ENCODE measurements at regions not wholly inside any gene's neighbourhood (a gene's known extent, or its start where the extent isn't known, plus 50 kb on each side); places are given as distances from the start of the nearest gene placed in this dataset.
"Not testable (repeated sequence)": the region's sequence is repeated elsewhere in the genome, so short reads cannot be mapped to it uniquely, and the experiment has no call there.

DNA sequence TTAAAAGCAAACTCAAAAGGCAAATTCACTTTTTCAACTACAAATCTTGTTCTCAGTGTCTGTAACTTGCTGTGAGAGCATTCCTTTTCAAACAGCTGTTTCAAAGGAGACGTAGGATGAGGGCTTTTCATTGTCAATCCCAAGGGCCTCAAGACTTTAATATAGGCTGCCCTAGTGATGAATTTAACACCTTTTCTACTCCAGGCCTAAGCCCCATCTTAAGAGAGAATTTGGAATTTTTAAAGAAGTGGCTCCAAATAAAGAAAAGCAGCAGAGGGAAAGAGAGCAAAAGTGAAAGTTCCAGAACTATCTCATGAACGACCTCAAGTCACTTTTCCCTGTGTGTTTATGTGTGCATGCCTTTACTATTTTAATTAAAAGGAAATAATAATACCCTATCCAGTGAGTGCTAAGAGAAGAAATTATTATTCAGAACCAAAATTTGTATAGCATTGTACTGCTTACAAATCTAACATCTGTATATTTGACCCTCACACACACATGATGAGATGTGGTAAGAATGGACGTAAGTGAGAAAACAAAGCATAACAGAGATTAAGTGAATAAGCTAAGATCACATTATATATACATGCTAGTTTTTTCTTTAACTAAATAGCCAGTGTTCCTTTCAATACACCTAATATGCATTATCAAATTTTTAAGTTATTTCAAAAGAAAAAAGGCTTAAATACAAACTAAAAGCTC, 196.4 kb downstream of the VGLL3 start:
- peak; percentile 64 for DNase-seq (ENCODE audit: low read depth)

DNA sequence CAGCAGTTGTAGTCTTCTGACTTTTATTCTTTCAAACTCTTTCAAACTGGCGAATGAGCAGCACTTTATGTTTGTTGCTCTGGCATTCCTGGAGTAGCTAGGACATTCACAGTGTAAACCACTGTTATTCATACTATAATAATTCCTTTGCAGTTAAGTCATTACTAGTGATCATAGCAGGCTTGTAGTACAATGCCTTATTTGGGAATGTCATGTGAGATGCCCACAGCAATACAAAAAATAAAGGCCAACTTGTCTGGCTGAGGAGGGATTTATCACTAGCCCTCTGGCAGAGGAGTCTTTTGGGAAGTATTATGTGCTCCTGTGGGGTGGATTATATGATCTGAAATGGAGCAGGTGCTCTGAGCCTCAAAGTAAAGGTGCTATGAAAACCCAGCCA, 197.2 kb downstream of the VGLL3 start:
- peak; percentile 93 for DNase-seq (ENCODE audit: low read depth)

DNA sequence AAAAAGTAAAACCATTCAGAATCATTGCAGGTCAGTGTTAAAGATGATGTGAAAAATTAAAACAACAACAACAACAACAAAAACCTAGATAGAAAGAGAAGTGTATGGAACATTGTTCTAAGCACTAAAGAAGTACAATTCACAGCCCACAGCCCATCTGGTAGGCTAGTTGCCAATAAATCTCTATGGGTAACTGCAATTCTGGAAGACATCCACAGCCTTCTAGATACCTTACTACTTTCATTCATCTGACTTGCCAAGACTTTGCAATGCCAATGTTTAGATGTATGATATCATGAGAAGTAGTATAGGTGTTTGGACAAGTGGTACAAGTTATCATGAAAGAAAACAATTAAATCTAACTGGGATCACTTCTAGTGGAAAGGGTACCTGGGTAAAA, 198.6 kb downstream of the VGLL3 start:
- DNase-seq (ENCODE audit: low read depth) = peak; percentile 38

DNA sequence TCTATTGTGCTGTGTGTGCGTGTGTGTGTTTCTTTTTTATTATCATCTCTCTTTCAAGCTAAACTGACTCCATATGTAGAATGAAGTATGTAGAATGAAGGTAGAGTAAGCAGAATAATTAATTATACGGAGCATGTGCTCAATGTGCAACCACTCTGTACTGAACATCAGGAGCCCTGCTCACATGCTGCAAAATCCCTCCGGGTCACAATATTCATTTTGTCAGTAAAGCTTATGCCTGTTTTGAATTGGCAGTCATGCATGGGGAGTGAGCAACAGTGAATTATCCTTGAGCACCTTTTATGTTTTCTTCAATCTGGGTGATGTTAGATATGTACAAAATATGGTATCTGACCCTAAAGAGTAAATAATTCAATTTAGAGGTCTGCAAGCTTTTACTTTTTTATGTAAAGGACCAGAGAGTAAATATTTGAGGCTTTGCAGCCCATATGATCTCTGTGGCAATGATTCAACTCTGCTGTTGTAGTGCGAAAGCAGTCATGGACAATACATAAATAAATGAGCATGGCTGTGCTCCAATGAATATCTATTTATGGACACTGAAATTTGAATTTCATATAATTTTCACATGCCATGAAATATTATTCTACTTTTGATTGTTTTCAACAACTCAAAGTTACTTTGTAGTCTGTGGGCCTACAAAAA, 199.9 kb downstream of the VGLL3 start:
- DNase-seq (ENCODE audit: low read depth) = no peak

DNA sequence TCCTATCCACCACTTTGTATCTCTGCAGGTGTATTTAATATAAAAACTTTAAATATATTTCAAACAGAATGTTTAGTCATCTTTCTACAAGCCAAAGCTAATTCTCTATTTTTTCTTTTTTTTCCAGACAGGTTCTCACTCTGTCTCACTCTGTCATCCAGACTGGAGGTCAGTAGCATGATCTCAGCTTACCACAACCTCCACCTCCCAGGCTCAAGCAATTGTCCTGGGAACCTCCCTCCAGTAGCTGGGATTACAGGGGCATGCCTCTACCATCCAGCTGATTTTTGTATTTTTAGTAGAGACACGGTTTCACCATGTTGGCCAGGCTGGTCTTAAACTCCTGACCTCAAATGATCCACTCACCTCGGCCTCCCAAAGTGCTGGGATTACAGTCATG, 202.6 kb downstream of the VGLL3 start:
- peak; percentile 60 for DNase-seq (ENCODE audit: low read depth)

DNA sequence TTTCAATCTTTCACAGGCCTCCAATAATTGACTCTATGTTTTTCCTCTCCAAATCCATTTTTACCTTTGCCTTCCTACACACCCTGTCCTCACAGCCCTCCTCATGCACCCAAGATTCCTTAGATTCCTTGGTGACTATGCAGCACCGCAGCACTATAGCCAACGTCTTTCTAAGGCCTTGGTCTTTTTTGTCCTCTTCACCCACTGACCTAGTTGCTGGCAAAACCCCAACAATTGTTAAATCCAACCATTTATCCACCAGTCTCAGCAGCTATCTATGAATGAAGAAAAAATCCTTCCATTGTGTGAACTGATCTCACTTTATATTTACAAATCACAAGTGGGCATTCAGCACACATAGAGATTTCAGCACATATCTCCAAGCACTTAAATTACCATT, 203.9 kb downstream of the VGLL3 start:
- DNase-seq (ENCODE audit: low read depth) = peak; percentile 40

DNA sequence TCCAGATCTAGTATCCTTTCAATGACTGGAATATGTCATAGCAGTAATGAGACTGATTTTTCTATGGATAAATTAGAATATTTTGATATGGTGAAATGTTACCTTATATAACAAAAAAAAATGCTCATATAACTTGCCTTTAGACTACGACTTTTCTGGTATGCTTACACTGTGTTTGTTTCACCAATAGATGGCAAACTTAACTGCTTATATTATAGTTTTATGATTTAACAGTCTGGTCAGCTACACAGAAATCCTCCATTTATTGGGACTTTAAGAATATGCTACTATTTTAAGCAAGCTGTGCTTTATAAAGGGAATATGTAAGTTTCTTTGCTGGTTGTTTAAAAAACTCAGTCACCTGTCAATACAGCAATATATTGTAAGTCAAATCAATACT, 205.6 kb downstream of the VGLL3 start:
- peak; percentile 53 for DNase-seq (ENCODE audit: low read depth)

DNA sequence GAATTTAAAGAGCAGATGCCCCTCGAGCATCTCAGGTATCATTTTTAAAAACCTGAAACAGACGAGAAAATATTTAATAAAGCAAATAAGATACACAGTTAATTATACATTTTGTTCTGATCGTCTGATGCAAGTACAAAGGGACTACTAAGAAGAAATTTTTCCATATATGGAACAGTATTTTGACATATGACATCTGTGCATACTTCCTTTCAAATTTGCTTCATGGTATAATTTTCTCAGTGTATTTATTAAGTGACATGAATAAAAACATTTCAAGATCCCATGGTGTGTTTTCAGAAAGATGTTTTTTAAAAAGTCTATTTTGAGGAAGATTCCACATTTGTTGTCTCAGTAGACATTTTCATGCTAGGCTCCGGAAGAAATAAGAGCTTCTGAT, 208.1 kb downstream of the VGLL3 start:
- no peak for DNase-seq (ENCODE audit: low read depth)

DNA sequence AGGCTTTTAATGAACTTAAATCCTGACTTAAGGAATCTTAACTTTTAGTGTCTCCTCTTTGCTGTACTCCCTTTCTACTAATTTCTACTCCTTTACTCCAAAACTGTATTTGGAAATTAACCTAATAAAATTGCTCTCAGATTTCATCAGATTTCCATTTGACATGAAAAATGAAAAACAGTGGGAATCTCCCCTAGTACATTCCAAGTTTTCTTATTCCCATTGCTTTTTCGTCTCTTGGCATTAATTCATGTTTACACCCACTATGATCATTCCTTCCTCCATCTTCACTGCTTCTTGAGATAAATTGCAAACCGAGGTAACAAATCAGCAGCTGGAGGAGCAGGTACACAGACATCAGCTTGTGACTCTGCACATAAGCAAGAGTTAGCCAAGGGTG, 208.7 kb downstream of the VGLL3 start:
- no peak for DNase-seq (ENCODE audit: low read depth)

DNA sequence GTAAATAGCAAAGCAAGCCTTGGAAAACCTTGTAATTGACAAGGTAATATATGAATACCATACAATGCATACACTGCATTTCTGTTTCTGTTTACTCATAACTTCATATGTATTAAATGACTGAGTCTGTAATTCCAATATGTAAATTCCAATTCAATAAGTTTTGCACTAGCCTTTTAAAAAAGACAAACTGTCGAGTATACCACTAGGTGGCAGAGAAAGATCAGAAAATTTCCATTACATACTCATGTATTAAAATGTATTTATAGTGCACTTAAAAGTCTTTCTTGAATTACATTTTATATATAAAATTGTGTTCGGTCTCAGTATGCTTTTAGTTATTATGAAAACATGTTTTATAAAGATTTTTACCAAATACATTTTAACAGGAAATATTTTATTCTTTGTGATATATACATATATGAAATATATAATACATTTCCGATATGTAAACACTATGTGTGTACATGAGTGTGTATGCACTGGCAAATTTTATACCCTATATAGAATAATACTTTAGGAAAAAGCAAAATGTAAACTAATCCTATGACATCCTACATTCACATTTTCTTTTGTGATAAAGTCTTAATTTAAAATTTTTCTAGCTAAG, 216.8 kb downstream of the VGLL3 start:
- DNase-seq (ENCODE audit: low read depth) = peak; percentile 46

DNA sequence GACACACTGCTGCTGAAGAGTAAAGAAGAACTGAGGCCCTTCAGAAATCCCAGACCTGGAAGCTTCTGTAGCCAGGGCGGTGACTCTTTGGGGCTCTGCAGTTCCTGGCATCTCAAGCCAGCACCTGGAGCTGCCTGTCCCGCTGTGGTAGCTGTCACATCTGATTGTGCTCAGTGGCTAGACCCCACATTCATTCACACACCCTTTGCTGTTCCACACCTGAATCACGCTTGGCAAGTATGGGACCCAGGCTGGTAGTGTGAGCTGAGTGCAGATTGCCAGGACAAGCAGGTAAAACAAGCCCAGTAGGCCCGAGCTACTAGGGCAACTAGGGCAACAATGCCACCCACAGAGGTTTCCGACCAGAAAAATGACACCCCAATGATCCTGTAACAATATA, 218.2 kb downstream of the VGLL3 start:
- no peak for DNase-seq (ENCODE audit: low read depth)

DNA sequence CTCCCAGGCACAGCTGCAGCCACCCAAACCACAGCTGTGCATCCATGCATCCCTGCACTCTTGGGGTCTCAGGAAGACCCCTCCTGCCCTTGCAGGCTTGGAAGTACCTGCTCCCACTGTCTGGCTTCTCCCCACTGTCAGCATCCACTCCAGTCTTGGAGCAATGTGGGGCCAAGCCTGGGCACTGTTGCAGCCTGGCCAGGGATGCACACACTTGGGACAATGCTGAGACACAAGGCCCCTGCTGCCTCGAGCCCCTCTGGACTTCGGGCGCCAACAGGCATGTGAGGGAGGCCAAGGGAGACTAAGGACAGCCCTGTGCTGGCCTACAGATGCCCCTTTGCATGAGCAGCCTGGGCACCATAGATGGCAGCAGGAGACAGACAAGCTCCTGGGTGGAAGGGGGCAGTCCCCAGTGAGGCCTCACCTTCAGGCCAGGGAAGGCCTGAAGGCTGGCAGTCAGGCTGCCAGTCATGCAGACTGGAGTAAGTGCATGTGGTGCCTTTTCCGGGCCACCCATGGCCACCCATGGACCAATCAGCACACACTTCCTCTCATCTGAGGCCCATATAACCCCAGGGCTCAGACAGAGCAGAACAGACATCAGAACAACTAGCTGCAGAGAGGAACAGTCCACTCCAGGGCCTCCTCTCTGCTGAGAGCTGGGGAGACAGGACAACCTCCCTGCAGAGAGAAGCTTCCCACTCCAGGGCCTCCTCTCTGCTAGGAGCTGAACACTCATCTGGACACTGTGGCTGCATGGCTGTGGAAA, 219.0 kb downstream of the VGLL3 start:
- no peak for DNase-seq (ENCODE audit: low read depth)

DNA sequence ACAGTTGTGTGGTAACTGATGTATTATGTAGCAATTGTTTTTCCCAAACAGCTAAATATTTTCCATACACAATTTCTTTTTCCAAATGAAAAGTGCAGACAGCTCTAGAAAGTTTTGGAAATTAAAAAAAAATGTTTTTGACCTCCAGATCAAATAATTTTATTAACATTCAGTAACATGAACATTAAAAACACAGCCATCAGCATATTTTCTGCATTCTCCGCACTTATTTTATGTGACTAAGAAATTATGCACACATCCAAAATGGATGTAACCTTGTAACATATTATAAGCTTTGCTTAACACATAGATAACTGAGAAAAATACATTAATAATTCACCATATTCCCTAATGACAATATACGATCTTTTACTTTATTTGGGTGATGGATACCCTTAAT, 224.6 kb downstream of the VGLL3 start:
- DNase-seq (ENCODE audit: low read depth) = no peak

DNA sequence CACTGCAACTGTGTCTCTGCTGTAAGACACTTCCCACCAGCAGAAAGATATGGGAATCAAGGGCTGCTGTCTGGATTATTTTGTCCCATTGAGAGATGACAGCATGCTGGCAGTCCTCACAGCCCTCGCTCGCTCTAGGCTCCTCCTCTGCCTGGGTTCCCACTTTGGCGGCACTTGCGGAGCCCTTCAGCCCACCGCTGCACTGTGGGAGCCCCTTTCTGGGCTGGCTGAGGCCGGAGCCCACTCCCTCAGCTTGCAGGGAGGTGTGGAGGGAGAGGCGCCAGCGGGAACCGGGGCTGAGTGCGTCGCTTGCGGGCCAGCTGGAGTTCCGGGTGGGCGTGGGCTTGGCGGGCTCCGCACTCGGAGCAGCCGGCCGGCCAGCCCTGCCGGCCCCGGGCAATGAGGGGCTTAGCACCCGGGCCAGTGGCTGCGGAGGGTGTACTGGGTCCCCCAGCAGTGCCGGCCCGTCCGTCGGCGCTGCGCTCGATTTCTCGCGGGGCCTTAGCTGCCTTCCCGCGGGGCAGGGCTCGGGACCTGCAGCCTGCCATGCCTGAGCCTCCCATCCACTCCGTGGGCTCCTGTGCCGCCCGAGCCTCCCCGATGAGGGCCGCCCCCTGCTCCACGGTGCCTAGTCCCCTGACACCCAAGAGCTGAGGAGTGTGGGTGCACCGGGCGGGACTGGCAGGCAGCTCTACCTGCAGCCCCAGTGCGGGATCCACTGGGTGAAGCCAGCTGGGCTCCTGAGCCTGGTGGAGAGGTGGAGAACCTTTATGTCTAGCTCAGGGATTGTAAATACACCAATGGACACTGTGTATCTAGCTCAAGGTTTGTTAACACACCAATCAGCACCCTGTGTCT, 233.4 kb downstream of the VGLL3 start:
- DNase-seq (ENCODE audit: low read depth) = not testable (repeated sequence)

DNA sequence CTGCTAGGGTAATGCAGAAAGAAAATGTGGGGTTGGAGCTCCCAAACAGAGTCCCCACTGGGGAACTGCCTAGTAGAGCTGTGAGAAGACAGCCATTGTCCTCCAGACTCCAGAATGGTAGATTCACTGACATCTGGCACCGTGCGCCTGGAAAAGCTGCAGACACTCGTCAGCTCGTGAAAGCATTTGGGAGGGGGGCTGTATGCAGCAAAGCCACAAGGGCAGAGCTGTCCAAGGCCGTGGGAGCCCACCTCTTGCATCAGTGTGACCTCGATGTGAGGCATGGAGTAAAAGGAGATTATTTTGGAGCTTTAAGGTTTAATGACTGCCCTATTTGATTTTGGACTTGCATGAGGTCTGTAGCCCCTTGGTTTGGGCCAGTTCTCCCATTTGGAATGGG, 242.9 kb downstream of the VGLL3 start:
- DNase-seq (ENCODE audit: low read depth) = no peak

DNA sequence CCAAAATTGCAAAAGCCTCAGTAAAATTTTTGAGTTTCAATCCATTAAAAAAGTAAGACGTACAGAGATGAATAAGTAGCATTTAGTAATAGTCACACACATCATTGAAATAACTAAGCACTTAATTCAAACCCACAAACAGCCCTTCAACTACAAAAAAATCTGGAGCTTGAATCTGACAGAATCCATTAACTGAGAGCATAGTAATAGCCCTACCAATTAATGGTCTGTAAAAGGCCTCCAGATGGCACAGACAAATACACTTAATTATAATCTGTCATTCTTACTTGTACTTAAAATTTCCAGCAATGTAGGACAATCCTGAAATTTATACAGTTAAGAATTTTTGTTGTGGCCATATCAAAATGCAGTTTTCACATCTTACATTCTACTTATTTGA, 246.9 kb downstream of the VGLL3 start:
- no peak for DNase-seq (ENCODE audit: low read depth)

DNA sequence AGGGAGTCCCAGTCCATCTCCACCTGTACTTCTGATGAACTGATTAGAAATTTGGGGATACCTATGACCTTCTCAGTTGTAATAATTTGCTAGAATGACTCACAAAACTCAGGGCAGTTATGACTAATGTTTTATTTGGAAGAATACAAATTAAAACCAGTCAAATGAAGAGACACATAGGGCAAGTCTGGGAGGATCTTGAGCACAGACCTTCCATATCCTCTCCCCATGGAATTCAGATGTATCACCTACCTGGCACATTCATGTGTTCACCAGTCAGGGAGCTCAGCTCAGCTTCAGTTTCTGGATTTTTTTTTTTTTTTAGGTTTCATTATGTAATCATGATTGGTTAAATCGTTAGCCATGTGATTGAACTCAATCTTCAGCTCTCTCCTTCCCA, 247.7 kb downstream of the VGLL3 start:
- DNase-seq (ENCODE audit: low read depth) = no peak

DNA sequence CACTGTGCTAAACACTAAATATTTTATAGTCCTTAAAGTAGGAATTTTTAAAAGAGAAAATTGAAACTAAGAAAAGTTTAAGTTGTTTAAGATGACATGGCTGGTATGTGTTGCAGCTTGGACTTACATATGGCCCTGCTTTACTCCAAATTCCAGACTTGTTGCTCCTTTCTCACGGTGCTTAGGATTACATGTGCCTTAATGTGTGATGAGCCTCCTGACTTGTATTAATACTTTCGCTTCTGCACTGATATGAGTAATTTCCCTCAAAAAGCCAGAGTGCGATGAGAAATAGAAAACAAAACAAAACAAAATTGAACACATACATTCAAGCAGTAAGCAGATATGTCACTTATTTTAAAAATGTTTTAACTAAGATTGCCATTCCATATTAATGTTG, 250.2 kb downstream of the VGLL3 start:
- DNase-seq (ENCODE audit: low read depth) = no peak

DNA sequence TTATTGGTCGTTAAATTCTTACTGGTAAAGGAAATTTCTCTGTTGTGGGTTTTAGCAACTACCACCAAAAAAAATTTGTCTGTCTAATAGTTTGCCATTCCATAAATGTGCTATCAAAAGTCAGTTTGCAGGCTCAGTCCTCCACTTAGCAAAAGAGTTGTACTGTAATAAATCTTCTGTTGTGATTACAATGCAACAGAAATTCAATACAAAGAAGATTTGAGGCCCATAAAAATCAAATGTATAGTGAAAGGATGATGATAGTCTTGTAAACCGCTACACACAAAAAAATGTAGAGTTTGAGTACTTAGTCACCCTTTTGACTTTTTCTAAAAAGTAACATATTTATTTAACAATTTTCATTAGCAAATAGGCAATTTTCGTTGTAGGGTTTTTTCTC, 251.7 kb downstream of the VGLL3 start:
- no peak for DNase-seq (ENCODE audit: low read depth)

DNA sequence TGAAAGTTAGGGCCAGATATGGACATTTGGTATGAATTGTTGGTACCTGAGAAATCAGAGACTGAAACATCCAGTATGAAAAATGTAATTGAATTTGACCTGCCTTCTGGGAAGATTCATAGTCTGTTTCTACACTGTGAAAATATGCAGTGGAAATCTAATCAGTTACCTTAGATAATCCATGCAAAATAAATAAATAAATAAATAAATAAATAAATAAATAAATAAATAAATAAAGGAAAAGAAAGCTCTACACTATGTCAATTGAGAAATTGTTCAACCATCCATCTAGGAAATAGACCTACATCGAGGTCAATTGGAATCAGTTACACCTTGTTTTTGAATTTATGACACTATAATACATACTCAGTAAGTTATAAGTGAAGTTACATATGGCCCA, 252.3 kb downstream of the VGLL3 start:
- no peak for DNase-seq (ENCODE audit: low read depth)

DNA sequence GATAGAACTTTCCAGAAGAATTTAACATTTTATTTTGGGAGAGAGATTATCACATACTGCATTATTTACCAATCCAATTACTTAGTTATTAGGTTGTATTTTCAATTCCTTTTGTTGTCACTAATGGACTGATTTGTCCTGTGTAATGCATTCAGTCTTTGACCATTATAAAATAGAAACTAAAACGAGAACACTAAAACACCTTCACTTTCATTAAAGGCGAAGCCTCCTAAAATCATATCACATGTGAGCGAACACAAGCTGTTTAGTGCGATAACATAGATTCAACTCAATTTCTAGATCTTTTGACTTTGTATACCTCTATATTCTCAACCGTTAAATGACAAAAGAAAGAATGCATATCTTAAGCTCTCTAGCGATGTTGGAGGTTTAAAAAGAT, 253.4 kb downstream of the VGLL3 start:
- DNase-seq (ENCODE audit: low read depth) = no peak

Measured in myocyte (in vitro differentiated cells).